ENCODE measurements at regions not wholly inside any gene's neighbourhood (a gene's known extent, or its start where the extent isn't known, plus 50 kb on each side); places are given as distances from the start of the nearest gene placed in this dataset.

DNA sequence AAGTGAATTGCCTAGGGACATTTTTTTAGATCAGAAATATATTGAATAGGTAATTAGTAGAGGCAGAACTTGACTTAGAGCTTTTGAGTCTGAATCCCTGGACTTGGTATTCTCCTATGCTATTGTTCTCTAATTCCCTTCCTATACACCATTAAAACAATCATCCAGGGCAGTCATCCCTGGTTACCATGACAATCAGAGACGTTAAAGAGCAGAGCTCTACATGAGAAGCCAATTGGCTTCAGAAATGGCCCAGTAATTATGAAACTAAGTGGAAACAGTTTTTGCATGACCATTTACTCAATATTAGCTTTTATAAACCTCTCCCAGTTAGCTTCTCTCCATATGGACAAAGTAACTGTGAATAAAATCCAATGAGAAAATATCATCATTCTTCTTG, 182.1 kb upstream of the TP63 start:
- no peak for TF ChIP-seq CTCF (conservative IDR thresholded peaks at IDR 0.05; ENCODE audit: low read depth, low read length)
- TF ChIP-seq RAD21 (IDR thresholded peaks at IDR 0.05; ENCODE audit: low read length): no peak
- TF ChIP-seq CEBPB (IDR thresholded peaks at IDR 0.05; ENCODE audit: low read depth, low read length): no peak
- no peak for TF ChIP-seq SMC3 (IDR thresholded peaks at IDR 0.05; ENCODE audit: low read depth, low read length)
- no peak for TF ChIP-seq POLR2A (IDR thresholded peaks at IDR 0.05; ENCODE audit: low read depth, low read length)
- TF ChIP-seq ELK1 (IDR thresholded peaks at IDR 0.05; ENCODE audit: borderline replicate concordance, low read depth, low read length): no peak
- no peak for TF ChIP-seq RFX5 (IDR thresholded peaks at IDR 0.05; ENCODE audit: low read depth, low read length)
- TF ChIP-seq MAZ (IDR thresholded peaks at IDR 0.05; ENCODE audit: borderline replicate concordance, low read depth, low read length): no peak
